GM19023 (cell line): ENCODE measurements at regions not wholly inside any gene's neighbourhood (a gene's known extent, or its start where the extent isn't known, plus 50 kb on each side); places are given as distances from the start of the nearest gene placed in this dataset.
"Not testable (repeated sequence)": the region's sequence is repeated elsewhere in the genome, so short reads cannot be mapped to it uniquely, and the experiment has no call there.

Experiments
- ATAC-seq: cut with Tn5 transposase; IDR thresholded peaks from one replicate; pipeline ENCODE4 v1.9.1; 2021; ENCODE audit warnings: mild to moderate bottlenecking, moderate library complexity; ENCODE audit not compliant: unreplicated experiment

- no peak for ATAC-seq
Observed at GRCh38 chr16:59920054-59920453, 1185.9 kb upstream of the GOT2 start.

GRCh38 chr16:59913666-59914065 lies 1179.5 kb upstream of the GOT2 start:
- ATAC-seq, result no peak

GRCh38 chr16:59909262-59909661 lies 1175.1 kb upstream of the GOT2 start:
- no peak for ATAC-seq

GRCh38 chr16:59907611-59908010 lies 1173.5 kb upstream of the GOT2 start:
- ATAC-seq, result no peak

GRCh38 chr16:59905606-59906005 lies 1171.5 kb upstream of the GOT2 start:
- no peak for ATAC-seq

- ATAC-seq, result no peak
Observed at GRCh38 chr16:59905131-59905530, 1171.0 kb upstream of the GOT2 start.

GRCh38 chr16:59899940-59900339 lies 1165.8 kb upstream of the GOT2 start:
- ATAC-seq, result no peak

- no peak for ATAC-seq
Observed at GRCh38 chr16:59892376-59892775, 1158.3 kb upstream of the GOT2 start.

- no peak for ATAC-seq
Observed at GRCh38 chr16:59887856-59888255, 1153.7 kb upstream of the GOT2 start.

- ATAC-seq, result no peak
Observed at GRCh38 chr16:59886021-59886420, 1151.9 kb upstream of the GOT2 start.

GRCh38 chr16:59881376-59881775 lies 1147.3 kb upstream of the GOT2 start:
- no peak for ATAC-seq

GRCh38 chr16:59880611-59881010 lies 1146.5 kb upstream of the GOT2 start:
- no peak for ATAC-seq

- no peak for ATAC-seq
Observed at GRCh38 chr16:59878999-59879398, 1144.9 kb upstream of the GOT2 start.

GRCh38 chr16:59878479-59878878 lies 1144.4 kb upstream of the GOT2 start:
- ATAC-seq, result no peak

- no peak for ATAC-seq
Observed at GRCh38 chr16:59864981-59865666, 1131.0 kb upstream of the GOT2 start.

GRCh38 chr16:59859676-59860402 lies 1125.7 kb upstream of the GOT2 start:
- no peak for ATAC-seq

GRCh38 chr16:59854846-59855439 lies 1120.8 kb upstream of the GOT2 start:
- ATAC-seq, result no peak

GRCh38 chr16:59849716-59850115 lies 1115.6 kb upstream of the GOT2 start:
- no peak for ATAC-seq

GRCh38 chr16:59848296-59848695 lies 1114.2 kb upstream of the GOT2 start:
- no peak for ATAC-seq

- ATAC-seq, result no peak
Observed at GRCh38 chr16:59840169-59840568, 1106.1 kb upstream of the GOT2 start.

GRCh38 chr16:59826767-59827166 lies 1092.7 kb upstream of the GOT2 start:
- no peak for ATAC-seq

GRCh38 chr16:59809488-59809887 lies 1075.4 kb upstream of the GOT2 start:
- not testable (repeated sequence) for ATAC-seq
